ENCODE measurements at regions not wholly inside any gene's neighbourhood (a gene's known extent, or its start where the extent isn't known, plus 50 kb on each side); places are given as distances from the start of the nearest gene placed in this dataset.

DNA sequence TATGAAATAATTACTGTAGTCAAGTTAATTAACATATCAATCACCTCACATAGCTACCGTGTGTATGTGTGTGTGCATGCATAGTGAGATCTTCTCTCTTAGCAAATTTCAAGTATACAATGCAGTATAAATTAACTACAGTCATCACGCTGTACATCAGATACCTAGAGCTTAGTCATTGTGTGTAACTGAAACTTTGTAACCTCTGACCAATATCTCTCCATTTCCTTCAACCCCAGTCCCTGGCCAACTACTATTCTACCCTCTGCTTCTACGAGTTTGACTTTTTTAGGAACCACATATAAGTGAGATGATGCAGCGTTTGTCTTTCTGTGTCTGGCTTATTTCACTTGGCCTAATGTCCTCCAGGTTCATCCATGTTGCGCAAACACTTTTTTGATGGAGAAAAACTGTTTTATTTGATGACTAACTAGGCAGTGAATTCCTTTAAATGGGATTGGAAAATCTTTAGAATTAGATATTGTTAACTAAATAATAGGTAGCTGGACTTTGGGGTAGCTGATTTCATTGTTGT, 459.5 kb downstream of the DHX35 start:
- DNase-seq (ENCODE audit: low read depth in 3 of 3), result no peak

DNA sequence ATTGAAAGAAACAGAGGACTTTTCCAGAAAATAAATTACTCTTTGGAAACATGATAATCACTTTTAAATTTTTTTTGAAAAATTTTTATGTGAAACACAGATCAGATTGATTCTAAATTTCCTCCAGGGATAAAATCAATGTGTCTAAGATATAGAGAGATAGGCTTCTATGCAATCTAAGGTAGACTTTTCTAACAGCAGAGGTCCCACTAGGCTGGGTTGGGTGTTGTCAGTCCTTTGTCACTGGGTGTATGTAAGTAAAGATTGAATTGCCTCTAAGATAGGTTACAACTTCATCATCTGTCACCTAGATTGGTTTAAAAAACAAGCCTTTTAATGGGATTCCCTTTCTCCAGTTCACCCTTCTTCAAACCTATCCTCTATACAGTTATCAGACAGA, 449.9 kb downstream of the DHX35 start:
- DNase-seq (ENCODE audit: low read depth in 3 of 3), result no peak

DNA sequence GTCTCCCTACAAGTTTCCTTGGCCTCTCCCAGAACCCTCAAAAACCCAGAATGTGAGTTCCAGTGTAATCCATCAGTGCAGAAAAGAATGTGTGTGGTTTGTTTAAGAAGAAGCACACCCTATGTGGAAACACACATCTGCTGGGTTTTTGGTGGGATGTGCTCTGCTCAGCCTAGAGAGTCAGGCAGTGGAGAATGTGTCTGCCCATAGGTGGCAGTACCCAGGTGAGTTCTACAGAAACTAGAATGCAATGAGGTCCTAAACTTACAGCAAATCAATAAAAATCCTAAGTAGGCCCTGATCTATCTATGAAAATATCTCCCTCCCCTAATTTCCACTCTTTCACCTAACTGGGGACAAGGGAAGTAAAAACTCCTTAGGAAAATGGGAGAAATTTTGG, 437.3 kb downstream of the DHX35 start:
- no peak for DNase-seq (ENCODE audit: low read depth in 3 of 3)

DNA sequence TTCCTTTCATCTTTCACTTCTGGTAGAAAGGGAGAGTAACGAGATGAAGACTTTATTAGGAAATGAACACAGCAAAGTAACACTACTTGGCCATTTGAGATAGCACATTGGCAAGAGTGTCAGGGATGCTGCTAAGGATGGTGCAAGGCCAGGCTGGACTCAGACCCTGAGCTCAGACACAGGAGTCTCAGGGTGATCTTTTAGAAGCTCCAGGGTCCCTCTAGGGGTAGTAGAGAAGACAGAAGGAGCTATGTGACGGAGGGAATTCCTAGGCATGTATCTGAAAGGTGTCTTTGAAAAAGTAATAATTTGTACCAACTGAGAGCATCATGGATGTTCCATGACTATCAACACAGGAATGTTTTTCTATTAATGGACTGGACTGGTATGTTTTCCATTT, 436.5 kb downstream of the DHX35 start:
- DNase-seq (ENCODE audit: low read depth in 3 of 3), result no peak

GRCh38 chr20:39397646-39398045, 435.5 kb downstream of the DHX35 start:
- no peak for DNase-seq (ENCODE audit: low read depth in 3 of 3)

DNA sequence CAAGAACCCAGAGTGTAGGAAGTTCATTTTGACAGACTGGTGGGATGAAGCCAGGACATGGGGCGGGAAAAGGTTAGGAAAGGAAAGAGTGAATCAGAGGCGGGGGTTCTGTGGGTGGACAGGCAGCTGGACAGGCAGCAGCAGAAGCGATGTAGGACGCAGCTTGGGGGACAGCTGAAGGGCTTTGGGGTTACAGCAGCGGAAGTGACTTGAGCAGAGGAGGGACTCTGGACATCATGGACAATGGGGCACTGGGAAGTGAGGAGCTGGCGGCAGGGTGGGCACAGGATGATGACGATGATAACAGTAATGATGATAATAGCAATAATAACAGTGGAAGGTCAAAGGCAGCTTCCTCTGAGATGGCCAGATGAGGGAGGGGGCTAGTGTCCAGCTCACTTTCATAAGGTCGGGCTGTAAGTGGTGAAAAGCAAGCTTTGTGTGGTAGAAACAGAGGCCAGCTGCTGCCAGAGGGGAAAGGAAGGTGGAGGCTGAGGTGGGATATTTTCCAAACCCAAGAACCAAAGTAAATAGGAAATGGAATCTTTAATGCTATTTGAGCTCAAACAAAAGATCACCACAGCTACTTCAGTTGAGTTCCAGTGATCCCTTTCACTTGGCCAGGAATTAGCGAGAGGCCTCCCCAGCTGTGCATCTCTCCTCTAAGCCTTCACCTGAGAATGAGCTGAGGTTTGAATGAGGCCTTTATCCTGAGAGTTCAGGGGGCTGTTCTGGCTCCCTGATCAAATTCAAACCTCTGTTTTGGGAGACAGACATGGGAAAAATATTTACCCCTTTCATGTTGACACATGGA, 433.5 kb downstream of the DHX35 start:
- DNase-seq (ENCODE audit: low read depth in 3 of 3), result no peak

DNA sequence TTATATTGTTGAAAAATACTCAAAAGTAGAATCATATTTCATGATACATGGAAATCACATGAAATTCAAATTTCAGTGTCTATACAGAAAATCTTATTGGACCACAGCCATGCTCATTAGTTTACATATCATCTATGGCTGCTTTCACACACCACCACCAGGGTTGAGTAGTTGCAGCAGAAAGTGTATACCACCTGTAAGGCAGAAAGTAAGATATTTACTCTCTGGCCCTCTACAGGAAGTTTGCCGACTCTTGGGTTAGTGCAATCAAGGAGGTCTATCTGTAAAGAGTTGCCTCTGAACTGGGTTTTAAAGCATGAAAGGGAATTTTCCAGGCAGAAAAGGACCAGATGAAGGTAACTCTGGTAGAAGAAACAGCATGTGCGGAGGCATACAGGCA, 432.3 kb downstream of the DHX35 start:
- no peak for DNase-seq (ENCODE audit: low read depth in 3 of 3)

DNA sequence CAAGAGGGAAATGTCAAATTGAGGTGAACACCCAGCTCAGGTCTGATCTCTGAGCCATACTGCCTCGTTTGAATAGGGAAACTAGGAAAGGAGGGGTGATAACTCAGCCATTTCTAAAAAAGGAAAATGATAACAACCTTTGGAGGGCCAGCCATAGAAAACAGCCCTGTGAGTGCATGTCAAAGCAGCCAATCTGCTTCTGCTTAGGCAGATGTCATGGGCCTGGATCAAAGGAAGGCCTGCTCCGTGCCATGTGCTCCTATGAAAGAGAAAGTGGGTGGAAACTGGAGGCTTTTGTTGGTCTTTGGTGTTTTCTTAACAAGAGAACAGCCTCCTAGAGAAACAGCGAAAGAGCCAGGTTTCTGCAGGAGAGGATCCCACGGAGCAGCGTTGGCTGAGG, 428.0 kb downstream of the DHX35 start:
- DNase-seq (ENCODE audit: low read depth in 3 of 3), result no peak

DNA sequence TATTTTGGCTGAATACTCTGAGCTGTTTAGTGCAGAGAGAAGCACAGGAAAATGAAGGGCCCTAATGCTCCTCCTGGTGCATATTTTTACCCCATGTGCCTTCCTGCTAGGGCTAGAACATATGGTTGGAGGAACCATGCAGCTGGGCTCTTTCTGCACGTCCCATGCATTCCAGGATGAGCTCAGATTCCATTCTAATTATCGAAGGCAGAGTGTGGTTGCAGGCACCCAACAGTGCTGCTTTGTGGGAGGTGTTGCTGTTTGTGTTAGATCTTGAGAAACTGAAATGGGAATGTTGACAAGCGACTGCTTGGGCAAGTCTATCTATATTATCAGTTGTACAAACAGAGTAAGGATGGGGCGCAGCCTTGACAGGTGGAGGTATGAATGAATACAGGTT, 419.5 kb downstream of the DHX35 start:
- no peak for DNase-seq (ENCODE audit: low read depth in 3 of 3)

DNA sequence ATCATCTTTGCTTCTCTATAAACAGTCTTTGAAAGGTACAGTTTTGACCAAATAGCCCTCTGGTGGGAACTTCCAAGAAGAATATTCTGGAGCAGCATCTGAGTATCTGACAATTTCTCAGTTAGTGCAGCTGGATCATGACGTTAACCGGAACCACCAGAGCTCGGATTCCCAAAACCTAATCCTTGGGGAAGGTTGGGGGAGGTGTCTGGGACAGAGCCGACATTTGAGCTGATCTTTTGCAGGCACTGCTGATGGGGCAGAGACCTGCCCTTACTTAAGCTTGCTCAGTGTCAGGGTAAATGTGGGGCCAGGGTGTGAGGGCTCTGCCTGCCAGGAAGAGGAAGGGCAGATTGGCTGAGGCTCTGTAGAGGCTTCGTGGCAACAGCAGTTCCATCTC, 416.6 kb downstream of the DHX35 start:
- no peak for DNase-seq (ENCODE audit: low read depth in 3 of 3)

DNA sequence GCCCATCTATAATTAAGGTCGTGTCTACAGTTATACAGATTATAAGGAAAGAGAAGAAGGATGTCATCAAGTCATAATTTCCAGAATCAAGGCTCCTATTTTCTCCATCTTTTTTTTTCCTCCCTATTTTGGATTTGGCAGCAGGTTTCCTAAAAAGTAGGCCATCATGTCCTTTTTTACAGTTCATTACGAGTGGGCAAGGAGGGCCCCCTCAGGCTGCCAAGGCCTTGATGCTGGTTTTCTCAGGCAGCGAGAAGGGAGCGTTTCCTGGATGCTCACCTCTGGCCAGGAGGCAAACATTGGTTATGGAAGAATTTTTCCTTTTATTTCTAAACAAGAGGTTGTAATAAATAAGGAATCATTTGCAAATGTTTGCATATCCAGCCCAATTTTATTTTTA, 414.6 kb downstream of the DHX35 start:
- no peak for DNase-seq (ENCODE audit: low read depth in 3 of 3)

GRCh38 chr20:39364320-39364719, 402.2 kb downstream of the DHX35 start:
- no peak for DNase-seq (ENCODE audit: low read depth in 3 of 3)

DNA sequence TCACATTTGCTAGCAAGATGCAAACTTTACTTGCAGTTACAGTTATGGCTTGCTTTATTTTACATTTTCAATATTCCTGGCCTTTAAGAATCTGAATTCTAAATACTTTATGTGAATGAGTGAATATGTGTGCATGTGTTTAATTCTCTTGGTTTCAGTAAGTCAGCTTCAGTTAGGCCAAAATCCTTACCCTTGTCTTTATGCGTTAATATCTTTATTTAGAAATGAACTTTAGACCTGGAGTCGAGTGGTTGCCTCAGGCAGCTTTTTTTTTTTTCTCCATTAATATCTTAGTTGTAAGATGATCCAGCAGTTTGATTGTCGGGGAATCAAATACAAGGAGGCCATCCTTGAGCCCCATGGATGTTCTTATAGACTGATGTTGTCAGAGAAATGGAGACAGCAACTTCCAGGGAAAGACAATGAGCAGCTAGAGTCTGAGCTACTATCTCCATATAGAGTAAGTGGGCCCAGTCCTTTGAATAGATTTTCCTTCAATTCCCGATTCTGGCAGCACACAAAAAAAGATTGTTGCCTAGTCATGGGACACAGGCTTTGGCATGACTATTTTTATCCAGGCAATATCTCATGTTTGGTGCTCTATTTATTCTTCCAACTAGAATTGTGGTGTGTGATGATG, 398.0 kb downstream of the DHX35 start:
- no peak for DNase-seq (ENCODE audit: low read depth in 3 of 3)

DNA sequence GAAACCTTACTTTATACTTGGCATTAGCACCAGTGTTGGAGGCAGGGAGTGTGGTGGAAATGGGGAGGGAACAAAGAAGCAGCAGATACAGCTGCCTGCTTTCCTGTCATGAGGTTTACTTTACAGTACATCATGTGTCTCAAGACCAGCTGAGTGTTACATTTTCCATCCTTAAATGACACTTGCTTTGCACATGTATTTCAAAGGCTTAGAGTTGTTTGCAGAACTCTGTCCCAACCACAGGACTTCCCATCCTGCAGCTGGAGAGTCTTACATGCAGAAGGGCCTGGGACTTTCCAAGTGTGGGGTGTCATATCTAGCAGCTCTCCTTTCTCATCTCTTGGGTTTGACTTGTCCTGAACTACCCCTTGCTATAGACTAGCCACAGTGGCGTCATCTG, 395.9 kb downstream of the DHX35 start:
- DNase-seq (ENCODE audit: low read depth in 3 of 3), result no peak

DNA sequence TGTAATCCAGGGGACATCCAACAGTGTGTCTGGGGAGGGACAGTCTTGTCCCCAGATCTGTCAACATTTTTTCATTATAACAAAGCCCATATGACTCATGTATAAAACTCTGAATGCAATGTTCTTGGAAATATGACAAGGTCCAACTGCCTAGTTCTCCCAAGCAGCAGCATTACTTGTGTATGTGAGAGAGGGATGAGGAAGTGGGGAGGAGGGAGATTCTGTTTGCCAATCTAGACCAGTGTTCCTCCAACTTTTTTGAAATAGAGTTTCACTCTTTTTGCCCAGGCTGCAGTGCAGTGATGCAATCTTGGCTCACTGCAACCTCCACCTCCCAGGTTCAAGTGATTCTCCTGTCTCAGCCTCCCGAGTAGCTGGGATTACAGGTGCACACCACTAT, 394.8 kb downstream of the DHX35 start:
- DNase-seq (ENCODE audit: low read depth in 3 of 3), result no peak

DNA sequence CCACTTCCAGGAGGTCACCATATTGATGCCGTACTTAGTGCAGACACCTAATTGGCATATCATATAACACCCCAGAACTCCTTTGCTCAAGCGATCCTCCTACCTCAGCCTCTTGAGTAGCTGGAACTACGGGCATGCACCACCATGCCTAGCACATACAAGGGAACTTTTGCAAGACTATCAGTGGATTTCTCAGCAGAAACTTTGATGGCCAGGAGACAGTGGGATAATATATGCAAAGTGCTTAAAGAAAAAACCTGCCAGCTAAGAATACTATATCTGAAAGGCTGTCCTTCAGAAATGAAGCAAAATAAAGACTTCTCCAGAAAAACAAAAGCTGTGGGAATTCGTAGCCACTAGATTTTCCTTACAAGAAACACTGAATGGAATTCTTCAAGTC, 387.1 kb downstream of the DHX35 start:
- DNase-seq (ENCODE audit: low read depth in 3 of 3), result no peak

DNA sequence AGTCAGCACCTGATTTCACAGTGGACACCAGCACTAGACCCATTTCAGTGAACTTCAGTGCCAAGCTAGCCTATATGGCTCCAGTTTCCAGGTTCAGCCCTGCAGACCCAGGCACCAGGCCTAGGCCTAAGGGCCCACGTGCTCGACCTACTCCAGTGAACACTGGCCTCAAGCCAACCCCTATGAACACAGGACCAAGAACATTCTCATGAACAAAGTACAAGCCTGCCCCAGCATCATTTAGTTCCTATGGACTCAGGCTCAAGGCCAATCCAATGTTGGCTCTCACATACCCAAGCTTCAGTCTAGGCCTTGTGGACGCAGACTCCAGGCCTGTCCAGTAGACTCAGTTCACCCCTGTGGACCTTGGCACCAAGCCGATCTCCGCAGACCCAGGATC, 385.5 kb downstream of the DHX35 start:
- DNase-seq (ENCODE audit: low read depth in 3 of 3), result no peak

- DNase-seq (ENCODE audit: low read depth in 3 of 3), result no peak
Measured at GRCh38 chr20:39342463-39342862, 380.3 kb downstream of the DHX35 start.

- DNase-seq (ENCODE audit: low read depth in 3 of 3), result no peak
Measured at GRCh38 chr20:39338469-39339376, 376.6 kb downstream of the DHX35 start.

GRCh38 chr20:39333211-39333610, 371.1 kb downstream of the DHX35 start:
- DNase-seq (ENCODE audit: low read depth in 3 of 3), result no peak

DNA sequence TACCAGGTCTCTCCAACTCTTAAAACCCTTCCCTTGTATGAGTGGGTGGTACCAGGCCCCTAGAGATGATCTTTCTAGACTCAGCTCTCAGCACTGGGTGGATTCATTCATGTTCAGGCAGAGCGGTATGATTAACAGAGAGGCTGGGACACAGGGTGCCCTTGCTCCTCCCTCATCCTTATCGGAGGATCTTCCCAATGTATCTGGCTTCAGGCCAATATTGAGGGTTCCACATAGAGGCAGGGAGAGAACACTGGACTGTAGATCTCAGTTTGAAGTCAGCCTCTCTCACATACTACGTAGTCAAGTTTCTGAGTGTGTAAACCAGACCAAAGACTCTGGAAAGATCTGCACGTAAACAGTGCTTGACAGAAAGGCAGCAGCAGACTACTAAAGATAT, 366.2 kb downstream of the DHX35 start:
- no peak for DNase-seq (ENCODE audit: low read depth in 3 of 3)

DNA sequence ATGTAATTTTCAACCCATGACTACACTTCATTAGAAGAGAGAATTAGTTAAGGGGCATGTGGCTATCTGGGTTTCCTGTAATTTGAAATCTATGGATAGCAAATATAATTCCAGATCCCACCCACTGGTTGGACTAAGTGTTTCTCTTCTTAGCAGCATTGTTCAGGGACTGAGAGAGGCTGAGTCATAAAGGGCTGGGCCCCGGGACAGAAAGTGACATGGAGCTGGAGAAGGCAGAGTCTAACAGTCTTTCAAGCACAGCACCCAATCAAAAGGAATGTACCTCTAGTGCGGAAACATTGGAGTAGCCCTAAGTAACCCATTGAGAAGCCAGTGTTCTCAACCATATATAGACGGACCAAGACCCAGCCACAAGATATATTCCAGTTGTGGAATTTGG, 363.9 kb downstream of the DHX35 start:
- DNase-seq (ENCODE audit: low read depth in 3 of 3), result no peak
